HG03175 (cell line): ENCODE measurements at regions not wholly inside any gene's neighbourhood (a gene's known extent, or its start where the extent isn't known, plus 50 kb on each side); places are given as distances from the start of the nearest gene placed in this dataset.
"Not testable (repeated sequence)": the region's sequence is repeated elsewhere in the genome, so short reads cannot be mapped to it uniquely, and the experiment has no call there.

Experiments
- ATAC-seq: cut with Tn5 transposase; IDR thresholded peaks from one replicate; pipeline ENCODE4 v1.9.1; 2021; ENCODE audit warnings: mild to moderate bottlenecking, moderate library complexity; ENCODE audit not compliant: unreplicated experiment

DNA sequence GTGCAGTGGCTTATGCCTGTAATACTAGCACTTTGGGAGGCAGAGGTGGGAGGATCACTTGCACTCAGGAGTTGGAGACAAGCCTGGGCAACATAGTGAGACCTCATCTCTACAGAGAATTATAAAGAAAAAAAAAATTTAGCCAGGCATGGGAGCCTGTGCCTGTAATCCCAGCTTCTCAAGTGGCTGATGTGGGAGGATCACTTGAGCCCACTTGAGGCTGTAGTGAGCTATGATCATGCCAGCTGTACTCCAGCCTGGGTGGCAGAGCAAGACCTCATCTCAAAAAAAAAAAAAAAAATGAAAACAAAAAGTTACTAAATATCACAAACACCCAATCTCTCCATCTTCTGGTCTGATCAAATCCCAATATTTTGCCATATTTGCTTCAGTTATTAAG lies 142.6 kb downstream of the DAZ2 start:
- not testable (repeated sequence) for ATAC-seq

DNA sequence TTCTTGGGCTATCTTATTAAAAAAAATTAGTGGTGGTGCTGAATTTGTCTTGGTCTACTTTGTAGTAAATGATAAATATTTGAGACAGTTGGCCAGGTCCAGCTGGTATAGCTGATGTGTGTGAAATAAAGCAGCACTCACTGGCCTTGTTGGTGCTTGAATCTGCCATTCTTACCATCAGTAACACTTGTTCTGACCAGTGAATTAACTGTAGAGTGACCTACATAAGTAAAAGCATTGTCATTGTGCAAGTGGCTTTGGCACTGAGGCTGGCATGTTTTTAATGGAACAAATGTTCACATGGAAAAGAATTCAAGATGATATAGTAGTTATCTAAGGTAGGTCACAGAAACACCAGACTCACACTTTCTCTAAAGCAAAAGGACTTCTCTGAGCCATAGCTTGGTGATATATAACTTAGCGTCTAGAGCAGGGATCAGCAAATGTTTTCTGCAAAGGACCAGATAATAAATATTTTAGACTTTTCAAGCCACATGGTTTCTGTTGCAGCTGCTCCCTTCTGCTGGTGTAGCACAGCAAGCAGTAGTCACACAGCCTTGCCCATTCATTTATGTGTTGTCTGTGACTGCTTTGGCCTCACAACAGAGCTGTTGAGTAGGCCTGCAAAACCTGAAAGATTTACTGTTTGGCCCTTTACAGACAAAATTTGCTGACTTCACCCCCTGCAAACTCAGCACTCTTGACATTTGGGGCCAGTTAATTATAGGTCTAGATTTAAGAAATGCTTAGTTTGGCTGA lies 144.1 kb downstream of the DAZ2 start:
- ATAC-seq = not testable (repeated sequence)

DNA sequence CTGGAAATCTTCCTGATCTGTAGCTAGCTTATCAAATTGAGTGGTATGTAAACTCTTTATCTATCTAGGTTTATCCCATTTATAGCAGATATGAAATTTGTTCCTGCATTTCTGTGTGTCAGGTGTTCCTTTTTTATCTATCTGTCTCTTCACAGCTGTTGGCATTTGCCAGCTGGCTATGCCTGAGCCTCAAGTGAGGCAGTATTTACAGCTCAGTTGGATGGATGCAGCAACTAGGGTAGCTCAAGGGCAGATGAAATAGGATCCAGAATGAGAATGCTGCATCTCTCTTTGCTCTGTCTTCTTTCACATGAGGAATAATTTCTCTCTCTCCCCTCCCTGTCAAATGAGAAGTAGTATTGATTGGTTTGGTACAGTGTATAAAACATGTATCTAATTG lies 144.8 kb downstream of the DAZ2 start:
- not testable (repeated sequence) for ATAC-seq

DNA sequence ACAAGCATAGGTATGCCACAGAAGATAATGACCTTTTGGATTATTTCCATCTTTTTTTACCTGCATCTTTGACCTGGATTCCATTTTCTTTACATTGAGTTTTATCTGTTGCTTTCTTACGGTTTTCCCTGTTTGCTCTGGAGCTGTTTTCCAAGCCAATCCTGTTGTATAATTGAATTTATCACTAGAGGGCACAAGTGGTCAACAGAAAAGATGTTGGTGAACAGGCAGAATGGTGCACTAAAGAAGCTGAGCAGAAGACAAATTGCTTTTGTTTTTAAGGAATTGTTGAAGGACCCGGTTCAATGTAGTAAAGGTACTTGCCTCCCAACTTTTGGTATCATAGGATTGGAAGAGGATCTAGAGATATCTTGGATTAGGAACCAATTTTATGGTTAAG lies 177.8 kb downstream of the DAZ2 start:
- ATAC-seq = not testable (repeated sequence)

DNA sequence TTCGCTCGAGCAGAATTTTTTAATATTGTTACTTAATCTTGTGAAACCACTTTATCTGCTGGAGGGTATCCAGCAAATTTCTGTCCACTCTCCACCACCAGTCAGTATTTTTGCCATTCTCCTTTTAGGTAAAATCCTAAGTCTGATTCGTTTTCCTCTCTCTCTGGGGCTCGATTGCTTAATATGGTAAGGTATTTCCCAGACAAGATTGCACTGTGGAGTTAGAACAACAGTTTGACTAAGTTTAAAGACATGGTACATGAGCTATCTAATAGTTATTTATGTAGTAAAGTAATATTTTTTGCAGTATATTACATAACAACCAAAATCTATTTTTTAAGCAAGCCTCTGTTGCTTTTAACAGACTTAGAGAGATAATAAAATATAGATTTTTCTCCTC lies 181.9 kb downstream of the DAZ2 start:
- ATAC-seq = not testable (repeated sequence)

DNA sequence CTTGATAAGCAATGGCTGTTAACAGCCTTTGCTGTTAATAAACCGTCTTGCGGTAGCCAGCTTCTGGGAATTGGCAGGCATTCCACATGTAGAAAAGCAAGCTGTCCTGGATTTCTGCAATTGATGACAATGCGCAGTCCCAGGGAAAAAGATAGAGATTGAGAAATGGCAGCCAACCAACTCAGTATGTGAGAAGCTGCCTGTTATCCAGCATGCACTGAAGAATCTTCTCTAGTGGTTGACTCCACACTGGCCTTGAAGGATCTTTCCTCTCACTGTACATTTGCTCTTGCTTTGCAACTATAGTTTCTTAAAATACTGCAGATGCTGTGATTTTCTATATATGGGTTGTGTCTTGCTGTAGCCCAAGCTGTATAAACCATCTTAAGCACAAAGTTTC lies 182.5 kb downstream of the DAZ2 start:
- not testable (repeated sequence) for ATAC-seq

DNA sequence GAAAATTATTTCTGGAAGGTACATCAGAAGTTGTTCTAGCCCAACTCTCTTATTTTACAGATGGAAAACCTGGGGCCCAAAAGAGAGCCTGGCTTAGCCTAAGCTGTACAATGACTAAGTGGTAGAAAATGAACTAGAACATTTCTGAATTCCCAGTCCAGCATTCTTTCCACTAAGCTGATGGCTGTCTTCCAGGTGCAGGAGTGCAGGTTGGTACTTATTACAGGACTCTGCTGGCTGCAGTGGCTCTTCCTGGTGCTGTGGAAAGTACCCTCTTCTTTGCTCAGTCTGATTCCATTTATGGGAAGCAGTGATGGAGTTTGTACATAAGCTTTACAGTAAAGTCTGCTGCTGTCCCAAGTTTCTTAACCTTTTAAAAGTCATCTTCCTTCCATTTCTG lies 196.6 kb downstream of the DAZ2 start:
- ATAC-seq = not testable (repeated sequence)

DNA sequence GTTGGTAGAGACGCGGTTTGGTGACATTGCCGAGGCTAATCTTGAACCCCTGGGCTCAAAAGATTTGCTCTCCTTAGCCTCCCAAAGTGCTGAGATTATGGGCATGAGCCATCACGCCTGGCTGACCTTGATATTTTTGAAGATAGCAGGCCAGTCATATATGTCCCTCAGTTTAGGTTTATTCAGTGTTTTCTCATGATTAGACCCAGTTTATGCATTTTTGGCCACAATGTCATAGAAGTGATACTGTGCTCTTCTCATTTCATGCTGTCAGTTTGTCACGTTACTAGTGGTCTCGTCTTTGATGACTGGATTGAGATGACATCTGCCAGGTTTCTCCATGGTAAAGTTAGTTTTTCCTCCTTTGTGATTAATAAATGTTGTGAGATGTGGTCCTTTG lies 209.9 kb downstream of the DAZ2 start:
- ATAC-seq = not testable (repeated sequence)

DNA sequence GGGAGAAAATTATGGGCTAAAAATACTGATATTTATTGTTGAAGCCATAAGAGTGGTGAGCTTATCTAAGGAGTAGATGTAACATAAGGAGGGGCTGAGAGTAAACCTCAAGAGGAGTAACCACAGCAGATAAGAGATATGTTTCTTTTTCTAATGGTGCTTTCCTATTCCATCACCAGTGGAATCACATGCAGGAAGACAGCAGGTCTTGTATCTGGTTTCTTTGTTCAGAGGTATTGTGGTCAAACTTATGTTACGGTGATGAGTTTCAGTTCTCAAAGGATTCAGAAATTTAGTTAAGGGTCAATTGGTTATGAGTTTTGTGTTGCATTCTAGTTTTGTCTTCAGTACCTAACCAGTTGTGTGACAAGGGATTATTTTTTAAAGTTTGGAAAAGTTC lies 225.4 kb downstream of the DAZ2 start:
- ATAC-seq = peak; percentile 55

DNA sequence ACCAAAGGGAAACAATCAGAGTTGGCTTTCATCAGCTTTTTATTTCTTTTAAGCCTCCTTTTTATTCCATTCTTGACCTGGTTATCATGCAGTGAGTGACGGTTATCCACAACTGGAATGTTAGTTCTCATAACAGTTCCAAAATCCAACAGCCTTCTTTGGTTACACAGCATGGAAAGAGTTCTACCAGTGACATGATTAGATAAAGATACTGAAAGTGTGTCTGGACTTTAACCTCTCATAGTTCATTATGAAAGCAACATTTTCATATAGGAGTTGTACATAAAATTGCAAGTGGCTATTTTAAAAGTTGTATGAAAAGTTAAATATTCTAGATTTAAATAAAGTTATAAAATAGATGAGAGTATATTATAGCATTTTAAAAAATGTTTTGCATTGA lies 225.9 kb downstream of the DAZ2 start:
- not testable (repeated sequence) for ATAC-seq

DNA sequence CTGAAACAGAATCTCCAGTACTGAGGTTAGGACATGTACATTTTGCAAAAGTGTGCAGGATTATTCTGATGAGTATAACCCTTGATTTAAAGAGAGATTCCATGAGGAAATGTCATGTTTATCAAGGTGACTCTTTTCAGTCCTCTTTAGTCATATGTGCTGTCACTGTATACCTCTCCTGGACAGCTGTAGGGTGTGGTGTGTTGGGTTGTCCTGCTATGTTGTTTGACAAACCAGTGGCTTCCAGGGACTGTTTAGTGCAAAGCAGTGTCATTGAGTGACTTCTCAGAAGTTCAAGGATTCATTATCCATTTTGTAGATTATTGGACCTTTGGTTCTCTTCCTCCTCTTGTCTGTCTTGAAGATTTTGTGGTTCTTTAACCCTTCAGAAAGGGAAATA lies 236.3 kb downstream of the DAZ2 start:
- ATAC-seq = not testable (repeated sequence)

DNA sequence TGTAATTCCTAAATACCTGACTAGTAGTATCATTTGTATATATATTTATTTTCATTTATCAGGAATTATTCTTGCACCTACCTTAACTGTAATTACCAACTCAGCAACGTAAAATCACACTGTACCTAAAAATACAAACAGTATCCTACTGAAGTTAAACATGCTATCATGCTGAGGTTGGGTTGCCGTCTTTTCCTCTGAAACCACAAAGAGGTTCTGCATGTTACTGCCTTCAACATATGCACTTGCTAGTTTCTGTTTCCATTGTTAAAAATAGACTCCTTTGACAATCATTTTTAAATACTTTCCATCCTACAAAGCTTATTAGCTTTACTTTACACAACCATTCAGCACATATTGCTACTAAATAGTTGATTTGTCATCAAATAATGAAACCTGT lies 283.6 kb downstream of the DAZ2 start:
- not testable (repeated sequence) for ATAC-seq
